ENCODE measurements at regions not wholly inside any gene's neighbourhood (a gene's known extent, or its start where the extent isn't known, plus 50 kb on each side); places are given as distances from the start of the nearest gene placed in this dataset.

DNA sequence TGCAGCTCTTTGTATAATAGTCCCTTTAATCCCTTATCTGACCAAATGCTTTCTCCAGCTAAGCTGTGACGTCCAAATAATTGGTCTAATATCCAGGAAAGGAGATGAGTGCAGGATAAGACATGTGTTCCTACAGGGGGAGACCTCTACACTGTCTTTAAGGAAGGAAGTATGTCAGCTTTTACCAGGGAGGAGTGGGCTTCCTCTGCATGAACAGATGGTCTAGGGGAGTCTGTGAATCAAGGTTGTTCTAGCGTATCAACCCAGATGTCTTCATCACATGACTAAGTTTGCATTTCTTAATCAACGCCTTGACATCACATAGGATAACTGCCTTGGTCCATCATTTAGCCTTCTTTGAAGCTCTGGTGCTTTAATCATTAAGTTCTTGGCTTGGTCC lies 528.2 kb downstream of the MRPL39 start:
- no peak for TF ChIP-seq POLR2A (IDR thresholded peaks at IDR 0.05)
- TF ChIP-seq, protein P1, sequence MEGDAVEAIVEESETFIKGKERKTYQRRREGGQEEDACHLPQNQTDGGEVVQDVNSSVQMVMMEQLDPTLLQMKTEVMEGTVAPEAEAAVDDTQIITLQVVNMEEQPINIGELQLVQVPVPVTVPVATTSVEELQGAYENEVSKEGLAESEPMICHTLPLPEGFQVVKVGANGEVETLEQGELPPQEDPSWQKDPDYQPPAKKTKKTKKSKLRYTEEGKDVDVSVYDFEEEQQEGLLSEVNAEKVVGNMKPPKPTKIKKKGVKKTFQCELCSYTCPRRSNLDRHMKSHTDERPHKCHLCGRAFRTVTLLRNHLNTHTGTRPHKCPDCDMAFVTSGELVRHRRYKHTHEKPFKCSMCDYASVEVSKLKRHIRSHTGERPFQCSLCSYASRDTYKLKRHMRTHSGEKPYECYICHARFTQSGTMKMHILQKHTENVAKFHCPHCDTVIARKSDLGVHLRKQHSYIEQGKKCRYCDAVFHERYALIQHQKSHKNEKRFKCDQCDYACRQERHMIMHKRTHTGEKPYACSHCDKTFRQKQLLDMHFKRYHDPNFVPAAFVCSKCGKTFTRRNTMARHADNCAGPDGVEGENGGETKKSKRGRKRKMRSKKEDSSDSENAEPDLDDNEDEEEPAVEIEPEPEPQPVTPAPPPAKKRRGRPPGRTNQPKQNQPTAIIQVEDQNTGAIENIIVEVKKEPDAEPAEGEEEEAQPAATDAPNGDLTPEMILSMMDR (IDR thresholded peaks at IDR 0.05), result no peak

All from lower leg skin (tissue), 3 donors.